Endothelial cell of umbilical vein (primary cell): ENCODE measurements at regions not wholly inside any gene's neighbourhood (a gene's known extent, or its start where the extent isn't known, plus 50 kb on each side); places are given as distances from the start of the nearest gene placed in this dataset.

Source experiments
- CTCF ChIP-seq, 2 donors: IDR thresholded peaks; 1 replicate in 1 of 2; 2 replicates in 1 of 2; pipeline ENCODE4 v1.5.1; 2011; ENCODE audit warnings: low read length in 2 of 2, mild to moderate bottlenecking in 2 of 2, moderate library complexity in 2 of 2, control low read depth in 1 of 2, inconsistent platforms in 1 of 2, low read depth in 1 of 2; ENCODE audit not compliant: insufficient read depth in 1 of 2; ENCODE audit errors: extremely low read depth in 1 of 2
- EZH2 ChIP-seq: IDR thresholded peaks from 2 replicates; pipeline ENCODE4 v1.6.1; 2012; ENCODE audit warnings: borderline replicate concordance, low read depth, mild to moderate bottlenecking, moderate library complexity, low read length, inconsistent platforms; ENCODE audit not compliant: severe bottlenecking
- FOS ChIP-seq: IDR thresholded peaks from 2 replicates; pipeline ENCODE4 v1.6.1; 2011; ENCODE audit warnings: mild to moderate bottlenecking, low read length, moderate library complexity, borderline replicate concordance; ENCODE audit not compliant: insufficient read depth
- JUN ChIP-seq: IDR thresholded peaks from 2 replicates; pipeline ENCODE4 v1.6.1; 2011; ENCODE audit warnings: borderline replicate concordance, low read depth; ENCODE audit not compliant: insufficient read length, insufficient read depth
- MAX ChIP-seq: IDR thresholded peaks from 2 replicates; pipeline ENCODE4 v1.6.1; 2011; ENCODE audit not compliant: insufficient read depth, insufficient read length
- MYC ChIP-seq: IDR thresholded peaks from one replicate; pipeline ENCODE4 v1.6.1; 2011; ENCODE audit warnings: mild to moderate bottlenecking, low read depth, low read length
- POLR2A ChIP-seq: IDR thresholded peaks from 2 replicates; pipeline ENCODE4 v1.6.1; 2012; ENCODE audit warnings: low read depth, mild to moderate bottlenecking, control low read depth, low read length
- POLR2AphosphoS5 ChIP-seq: IDR thresholded peaks from 2 replicates; pipeline ENCODE4 v1.6.1; 2012; ENCODE audit warnings: low read depth, mild to moderate bottlenecking, control low read depth, low read length, moderate library complexity; ENCODE audit not compliant: insufficient read depth

- TF ChIP-seq CTCF (IDR thresholded peaks at IDR 0.05; ENCODE audit: extremely low read depth in 1 of 2, insufficient read depth in 1 of 2, low read depth in 1 of 2, low read length in 2 of 2) (no peak), EZH2 (no peak), FOS (no peak), POLR2A (no peak), POLR2AphosphoS5 (no peak), JUN (no peak), MYC (no peak), MAX (no peak)
Measured at GRCh38 chr7:29626730-29627129, 63.1 kb downstream of the PRR15 start.
